Hepatic stellate cell (primary cell): ENCODE measurements at regions not wholly inside any gene's neighbourhood (a gene's known extent, or its start where the extent isn't known, plus 50 kb on each side); places are given as distances from the start of the nearest gene placed in this dataset.

Source experiments
- DNase-seq: peaks from one replicate; pipeline ENCODE4 v3.0.0; 2011; ENCODE audit warnings: low spot score

- DNase-seq, result no peak
These were observed 75.7 kb upstream of the HAAO start for GRCh38 chr2:42868096-42868495.

- no peak for DNase-seq
These were observed 75.0 kb upstream of the HAAO start for GRCh38 chr2:42867093-42868065.

- DNase-seq, result no peak
These were observed 73.8 kb upstream of the HAAO start for GRCh38 chr2:42865884-42866881.

DNA sequence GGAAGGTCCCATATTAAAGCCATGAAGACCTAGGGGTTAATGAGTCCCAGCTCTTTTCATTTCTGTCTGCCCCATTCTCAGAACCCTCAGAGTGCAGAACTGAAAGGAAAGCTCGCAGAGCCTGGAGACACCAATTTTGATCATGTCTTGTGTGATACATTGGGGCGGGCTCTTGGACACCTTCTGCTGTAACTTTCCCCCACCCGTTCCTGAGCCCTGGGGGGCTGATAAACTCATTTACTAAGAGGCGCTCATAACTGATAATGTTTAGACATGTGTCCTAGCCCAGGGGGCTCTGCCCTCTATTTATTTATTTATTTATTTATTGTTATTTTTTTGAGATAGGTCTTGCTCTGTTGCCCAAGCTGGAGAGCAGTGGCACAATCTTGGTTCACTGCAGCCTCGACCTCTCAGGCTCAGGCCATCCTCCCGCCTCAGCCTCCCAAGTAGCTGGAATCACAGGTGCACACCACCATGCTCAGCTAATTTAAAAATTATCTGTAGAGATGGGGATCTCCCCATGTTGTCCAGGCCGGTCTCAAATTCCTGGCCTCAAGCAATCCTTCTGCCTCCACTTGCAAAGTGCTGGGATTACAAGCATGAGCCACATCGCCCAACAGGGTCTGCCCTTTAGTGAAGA is 72.4 kb upstream of the HAAO start:
- DNase-seq, result no peak

DNA sequence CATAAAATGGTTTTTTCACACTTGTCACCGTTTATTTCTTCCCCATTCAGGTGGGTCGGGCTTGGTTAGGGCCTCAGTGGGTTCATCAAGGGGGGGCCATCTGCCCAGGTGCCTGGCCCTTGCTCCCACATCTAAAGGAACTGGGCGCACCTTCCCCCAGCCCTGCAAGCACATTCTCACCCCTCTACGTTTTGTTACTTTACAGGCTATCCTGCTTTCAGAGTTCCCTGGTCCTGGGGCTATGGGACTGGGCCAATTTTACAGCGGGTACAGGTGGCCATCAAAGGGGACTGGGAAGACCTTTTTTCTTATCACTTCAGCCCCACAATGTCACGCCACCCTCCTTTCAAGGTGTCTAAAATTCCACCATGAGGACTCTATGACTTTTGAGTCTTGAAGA is 71.8 kb upstream of the HAAO start:
- DNase-seq, result no peak

- no peak for DNase-seq
These were observed 71.4 kb upstream of the HAAO start for GRCh38 chr2:42863751-42864150.

DNA sequence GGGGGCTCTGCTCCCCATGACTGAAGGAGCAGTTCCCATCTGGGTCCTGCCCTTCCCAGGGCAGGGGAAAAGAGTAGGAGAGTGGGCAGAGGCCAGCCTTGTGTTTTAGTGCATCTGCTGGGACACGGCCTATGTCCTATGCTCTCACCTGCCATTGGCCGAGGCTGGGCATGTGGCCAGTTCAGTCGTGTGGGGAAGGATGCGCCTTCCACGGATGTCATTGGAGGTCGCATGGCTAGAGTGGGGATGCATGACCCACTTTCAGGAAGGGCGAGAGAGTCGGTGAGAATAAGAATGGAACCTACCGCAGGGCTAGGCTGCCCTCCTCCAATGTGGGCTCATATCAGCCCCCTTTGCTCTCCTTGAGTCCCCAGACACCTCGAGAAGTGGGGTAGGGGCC is 70.9 kb upstream of the HAAO start:
- no peak for DNase-seq

GRCh38 chr2:42862669-42863185 is 70.3 kb upstream of the HAAO start:
- no peak for DNase-seq

- no peak for DNase-seq
These were observed 68.9 kb upstream of the HAAO start for GRCh38 chr2:42861321-42861720.

DNA sequence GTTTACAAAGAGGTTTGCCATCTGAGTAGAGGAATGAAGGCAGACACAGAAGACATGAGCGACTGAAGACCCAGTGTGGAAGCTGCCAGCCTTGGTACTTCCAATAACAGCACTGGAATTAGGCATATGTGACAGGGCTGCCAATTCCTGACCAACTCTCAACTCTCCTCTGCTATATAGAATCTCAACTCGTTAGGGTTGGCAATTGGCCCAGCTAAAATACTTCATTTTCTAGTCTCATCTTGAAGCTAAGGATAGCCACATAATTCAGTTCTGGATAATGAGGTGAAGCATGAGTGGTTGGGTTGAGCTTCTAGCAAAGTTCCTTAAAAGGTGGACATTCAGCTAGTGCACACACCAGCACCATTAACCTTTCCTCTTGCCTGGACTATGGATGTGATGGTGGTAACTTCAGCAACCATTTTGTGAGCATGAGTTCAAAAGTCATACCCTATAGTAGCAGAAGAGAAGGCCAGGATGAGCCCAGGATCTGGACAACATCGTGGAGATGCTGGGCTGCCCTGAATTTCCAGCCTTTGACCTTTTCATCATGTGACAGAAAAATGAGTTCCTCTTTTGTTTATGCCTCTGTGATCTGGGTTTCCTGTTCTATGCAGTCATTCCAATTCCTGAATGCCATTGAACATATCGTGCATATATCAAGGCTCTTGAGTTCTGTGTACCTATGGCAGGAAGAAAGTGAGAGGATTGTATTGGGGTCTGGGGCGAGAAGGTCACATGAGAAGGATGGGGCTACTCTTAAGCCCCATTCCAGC is 68.1 kb upstream of the HAAO start:
- DNase-seq, result no peak

DNA sequence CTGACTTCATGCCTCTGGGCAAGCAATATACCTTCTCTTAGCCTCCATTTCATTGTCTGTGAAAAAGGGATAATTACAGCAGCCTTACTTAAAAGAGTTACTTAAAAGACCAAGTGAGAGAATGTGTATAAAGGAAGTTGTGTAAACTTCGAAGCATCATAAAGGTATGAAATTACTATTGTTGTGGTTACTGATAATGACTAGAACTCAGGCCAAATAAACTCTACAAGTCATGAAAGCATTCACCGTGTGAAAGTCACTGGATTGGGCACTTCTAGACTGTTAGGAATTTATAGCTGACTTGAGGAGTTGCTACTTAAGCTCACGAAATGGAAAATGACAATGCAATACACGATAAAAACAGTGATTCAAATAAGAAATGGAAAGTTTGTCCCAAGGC is 67.4 kb upstream of the HAAO start:
- DNase-seq, result no peak

DNA sequence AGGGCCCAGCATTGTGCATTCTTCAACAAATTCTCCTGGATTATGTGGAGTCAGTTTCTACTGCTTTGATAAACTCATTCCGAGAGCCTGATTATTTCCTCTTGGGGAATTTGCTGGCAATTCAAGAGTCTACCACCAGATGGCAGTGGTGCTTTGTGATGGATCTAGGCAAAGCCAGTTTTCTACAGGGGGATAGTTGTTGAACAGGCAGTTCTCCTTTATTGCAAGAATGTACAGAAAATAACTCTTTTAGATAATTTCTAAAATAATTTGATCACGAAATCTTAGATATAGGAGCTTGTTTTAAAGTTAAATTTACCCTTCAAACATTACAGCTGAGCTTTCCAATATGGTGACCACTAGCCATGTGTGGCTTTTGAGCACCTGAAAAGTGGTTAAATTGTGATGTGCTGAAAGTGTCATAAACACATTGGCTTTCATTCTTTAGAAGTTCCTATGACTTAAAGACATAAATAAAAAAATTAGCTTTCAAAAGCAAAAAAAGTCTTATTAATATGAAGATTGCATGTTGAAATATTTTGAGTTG is 66.7 kb upstream of the HAAO start:
- DNase-seq, result peak; percentile 74

- DNase-seq, result no peak
These were observed 66.0 kb upstream of the HAAO start for GRCh38 chr2:42858140-42859005.

- DNase-seq, result no peak
These were observed 64.7 kb upstream of the HAAO start for GRCh38 chr2:42856891-42857632.

- no peak for DNase-seq
These were observed 63.9 kb upstream of the HAAO start for GRCh38 chr2:42856106-42856860.

GRCh38 chr2:42855221-42855970 is 63.0 kb upstream of the HAAO start:
- DNase-seq, result no peak

GRCh38 chr2:42854207-42854818 is 61.9 kb upstream of the HAAO start:
- DNase-seq, result peak; percentile 32
